ACC112 (cell line): ENCODE measurements at regions not wholly inside any gene's neighbourhood (a gene's known extent, or its start where the extent isn't known, plus 50 kb on each side); places are given as distances from the start of the nearest gene placed in this dataset.
A peak's percentile ranks its signal among the peaks of the same experiment; 100 is the strongest.
"Not testable (repeated sequence)": the region's sequence is repeated elsewhere in the genome, so short reads cannot be mapped to it uniquely, and the experiment has no call there.

Source experiments
- H2AFZ ChIP-seq: fragments of 200-600 bp; sonication (generic); one replicate; pipeline ENCODE4 v1.6.0; 2017; ENCODE audit warnings: antibody characterized with exemption, low read length; ENCODE audit not compliant: unreplicated experiment
- H3K27ac ChIP-seq: fragments of 200-600 bp; sonication (generic); 2 replicates; pipeline ENCODE4 v1.5.1; 2014; ENCODE audit warnings: low read depth, mild to moderate bottlenecking, antibody characterized with exemption, low read length, moderate library complexity
- H3K27me3 ChIP-seq: fragments of 200-600 bp; sonication (generic); 2 replicates; pipeline ENCODE4 v1.6.1; 2014; ENCODE audit warnings: mild to moderate bottlenecking, antibody characterized with exemption, low read length, moderate library complexity, mixed read lengths; ENCODE audit not compliant: insufficient read depth
- H3K36me3 ChIP-seq: fragments of 200-600 bp; sonication (generic); 2 replicates; pipeline ENCODE4 v1.6.1; 2016; ENCODE audit warnings: mild to moderate bottlenecking, antibody characterized with exemption, low read length, moderate library complexity, mixed read lengths; ENCODE audit not compliant: insufficient read depth
- H3K4me1 ChIP-seq: fragments of 200-600 bp; sonication (generic); one replicate; pipeline ENCODE4 v1.6.1; 2016; ENCODE audit warnings: low read length, mixed read lengths; ENCODE audit not compliant: insufficient read depth, unreplicated experiment, control insufficient read depth
- H3K4me3 ChIP-seq: fragments of 200-600 bp; sonication (generic); 2 replicates; pipeline ENCODE4 v1.5.1; 2014; ENCODE audit warnings: mild to moderate bottlenecking, low read depth, low read length
- H3K79me2 ChIP-seq: fragments of 200-600 bp; sonication (generic); one replicate; pipeline ENCODE4 v1.6.0; 2016; ENCODE audit warnings: low read length; ENCODE audit not compliant: control insufficient read depth, unreplicated experiment, insufficient read depth

DNA sequence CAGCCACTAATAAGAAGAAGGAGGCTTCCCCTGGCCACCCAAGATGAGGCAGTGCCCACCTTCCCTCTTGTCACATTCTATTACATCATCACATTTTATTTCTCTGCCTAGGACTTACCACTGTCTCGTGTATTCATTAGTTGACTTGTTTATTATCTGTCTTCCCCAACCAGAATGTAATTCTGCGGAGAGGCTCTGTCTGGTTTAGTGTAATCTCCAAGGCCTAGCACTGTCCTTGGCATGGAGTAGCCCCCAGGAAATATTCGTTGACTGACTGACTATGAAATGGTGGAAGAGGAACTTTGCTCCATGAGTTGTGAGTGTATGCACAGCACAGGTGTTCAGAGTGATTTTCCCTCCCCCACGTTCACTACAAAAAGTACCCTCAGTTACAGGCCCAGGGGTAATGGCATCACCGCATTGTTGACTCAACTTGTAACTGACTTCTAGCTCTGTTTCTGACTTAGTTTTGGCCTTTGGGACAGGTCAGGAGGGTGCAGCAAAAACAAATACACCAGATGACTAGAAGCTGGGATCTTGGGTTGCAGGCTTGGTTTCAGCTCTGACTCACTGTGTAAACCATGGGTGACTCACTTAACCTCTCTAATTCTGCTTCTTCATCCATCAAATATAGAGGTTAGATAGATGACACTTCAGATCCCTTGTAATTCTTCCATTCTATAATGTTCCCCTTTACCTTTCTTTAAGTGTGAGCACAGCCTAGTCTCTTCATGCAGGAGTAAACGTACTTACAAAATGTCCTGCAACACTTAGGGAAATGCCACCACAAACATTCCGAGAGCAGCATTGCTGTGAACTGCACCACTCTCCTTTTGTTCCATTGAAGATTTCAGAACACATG, 229.7 kb downstream of the KCNRG start:
- Histone ChIP-seq H3K27ac (peak overlapping the region; percentile 35; the same call in 1 of the 2 replicates), H3K79me2 (no peaks in the 10 kb centered on the region), H3K27me3 (no peaks in the 10 kb centered on the region), H3K4me3 (no peak overlapping the region), H3K4me1 (peaks cover 15% of the 10 kb centered on the region), H2AFZ (no peak overlapping the region), H3K36me3 (no peaks in the 10 kb centered on the region)

- Histone ChIP-seq H3K36me3 (no peaks in the 10 kb centered on the region), H3K79me2 (no peaks in the 10 kb centered on the region), H3K27ac (no peak overlapping the region), H3K4me1 (peaks cover 15% of the 10 kb centered on the region), H3K27me3 (no peaks in the 10 kb centered on the region), H3K4me3 (no peak overlapping the region), H2AFZ (no peak overlapping the region)
These were observed 232.0 kb downstream of the KCNRG start for GRCh38 chr13:50247223-50247622.

- no peak overlapping the region for H3K4me3 ChIP-seq
- no peak overlapping the region for H2AFZ ChIP-seq
- no peak overlapping the region for H3K27ac ChIP-seq
These were observed 233.4 kb downstream of the KCNRG start for GRCh38 chr13:50248516-50249143.

GRCh38 chr13:50249144-50249521, 233.9 kb downstream of the KCNRG start:
- H2AFZ ChIP-seq, result no peak overlapping the region
- no peak overlapping the region for H3K27ac ChIP-seq
- H3K27me3 ChIP-seq, result no peaks in the 10 kb centered on the region

More at GRCh38 chr13:50248516-50249143, 233.4 kb downstream of the KCNRG start:
- no peaks in the 10 kb centered on the region for H3K79me2 ChIP-seq
- H3K36me3 ChIP-seq, result no peaks in the 10 kb centered on the region
- H3K4me1 ChIP-seq, result peaks cover 15% of the 10 kb centered on the region
- no peaks in the 10 kb centered on the region for H3K27me3 ChIP-seq

GRCh38 chr13:50250401-50250800, 235.2 kb downstream of the KCNRG start:
- no peak overlapping the region for H3K4me3 ChIP-seq
- H3K36me3 ChIP-seq, result no peaks in the 10 kb centered on the region
- no peaks in the 10 kb centered on the region for H3K79me2 ChIP-seq
- H2AFZ ChIP-seq, result no peak overlapping the region
- no peak overlapping the region for H3K27ac ChIP-seq
- H3K4me1 ChIP-seq, result peaks cover 3% of the 10 kb centered on the region
- H3K27me3 ChIP-seq, result no peaks in the 10 kb centered on the region

More at GRCh38 chr13:50249144-50249521, 233.9 kb downstream of the KCNRG start:
- H3K4me1 ChIP-seq, result peaks cover 13% of the 10 kb centered on the region
- H3K36me3 ChIP-seq, result no peaks in the 10 kb centered on the region
- no peaks in the 10 kb centered on the region for H3K79me2 ChIP-seq
- H3K4me3 ChIP-seq, result no peak overlapping the region

DNA sequence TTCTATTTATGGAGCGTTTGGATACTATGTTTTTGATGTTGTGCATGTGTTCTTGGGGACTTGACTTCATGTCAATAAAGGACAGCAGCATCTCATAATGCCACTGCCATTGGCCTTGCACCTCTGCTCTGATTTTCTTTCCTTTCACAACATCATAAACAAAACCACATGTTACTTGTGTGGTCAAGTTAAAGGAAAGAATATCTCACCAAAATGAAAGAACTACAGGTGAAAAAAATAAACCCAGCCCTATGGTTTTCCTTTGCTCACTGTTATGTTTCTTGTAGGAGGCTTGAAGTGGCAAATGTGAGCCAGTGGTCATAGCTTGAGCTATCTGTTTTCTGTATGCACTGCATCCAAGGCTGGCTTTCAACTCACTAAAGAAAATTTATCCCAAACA, 240.4 kb downstream of the KCNRG start:
- Histone ChIP-seq H3K27ac (no peak overlapping the region), H3K4me3 (no peak overlapping the region), H2AFZ (no peak overlapping the region), H3K27me3 (no peaks in the 10 kb centered on the region), H3K4me1 (no peaks in the 10 kb centered on the region), H3K79me2 (no peaks in the 10 kb centered on the region), H3K36me3 (no peaks in the 10 kb centered on the region)

DNA sequence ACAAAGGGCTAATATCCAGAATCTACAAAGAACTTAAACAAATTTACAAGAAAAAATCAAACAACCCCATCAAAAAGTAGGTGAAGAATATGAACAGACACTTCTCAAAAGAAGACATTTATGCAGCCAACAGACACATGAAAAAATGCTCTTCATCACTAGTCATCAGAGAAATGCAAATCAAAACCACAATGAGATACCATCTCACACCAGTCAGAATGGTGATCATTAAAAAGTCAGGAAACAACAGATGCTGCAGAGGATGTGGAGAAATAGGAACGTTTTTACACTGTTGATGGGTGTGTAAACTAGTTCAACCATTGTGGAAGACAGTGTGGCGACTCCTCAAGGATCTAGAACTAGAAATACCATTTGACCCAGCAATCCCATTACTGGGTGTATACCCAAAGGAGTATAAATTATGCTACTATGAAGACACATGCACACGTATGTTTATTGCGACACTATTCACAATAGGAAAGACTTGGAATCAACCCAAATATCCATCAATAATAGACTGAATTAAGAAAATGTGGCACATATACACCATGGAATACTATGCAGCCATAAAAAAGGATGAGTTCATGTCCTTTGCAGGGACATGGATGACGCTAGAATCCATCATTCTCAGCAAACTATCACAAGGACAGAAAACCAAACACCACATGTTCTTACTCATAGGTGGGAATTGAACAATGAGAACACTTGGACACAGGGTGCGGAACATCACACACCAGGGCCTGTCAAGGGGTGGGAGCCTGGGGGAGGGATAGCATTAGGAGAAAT, 241.5 kb downstream of the KCNRG start:
- H3K4me3 ChIP-seq, H3K4me1 ChIP-seq, H3K27me3 ChIP-seq, H3K27ac ChIP-seq, H2AFZ ChIP-seq, H3K79me2 ChIP-seq, H3K36me3 ChIP-seq: not testable (repeated sequence)

DNA sequence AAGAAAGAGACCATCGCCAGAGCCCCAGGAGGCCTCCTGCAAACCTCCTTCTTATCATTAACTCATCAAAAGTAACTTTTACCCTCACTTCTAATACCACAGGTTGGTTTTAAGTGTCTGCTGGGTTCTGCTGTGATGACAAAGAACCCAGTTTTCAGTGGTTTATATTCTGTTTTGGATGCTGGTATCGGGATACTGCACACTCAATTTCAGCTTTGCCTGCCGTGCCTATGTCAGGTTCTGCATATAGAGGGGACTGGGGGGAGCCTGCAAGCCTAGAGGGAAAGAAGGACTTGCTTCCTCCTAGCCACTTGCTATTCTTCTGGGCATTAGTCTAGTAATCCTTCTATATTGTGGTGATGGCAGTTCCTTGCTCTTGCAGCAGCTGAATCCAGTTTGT, 242.4 kb downstream of the KCNRG start:
- Histone ChIP-seq H3K4me3 (no peak overlapping the region), H3K79me2 (no peaks in the 10 kb centered on the region), H3K27me3 (no peaks in the 10 kb centered on the region), H3K4me1 (no peaks in the 10 kb centered on the region), H3K36me3 (no peaks in the 10 kb centered on the region), H2AFZ (no peak overlapping the region), H3K27ac (no peak overlapping the region)

- Histone ChIP-seq H3K27ac (no peak overlapping the region), H3K27me3 (no peaks in the 10 kb centered on the region), H3K4me1 (no peaks in the 10 kb centered on the region), H3K79me2 (no peaks in the 10 kb centered on the region), H3K4me3 (no peak overlapping the region), H2AFZ (no peak overlapping the region), H3K36me3 (no peaks in the 10 kb centered on the region)
These were observed 246.1 kb downstream of the KCNRG start for GRCh38 chr13:50261130-50261901.

DNA sequence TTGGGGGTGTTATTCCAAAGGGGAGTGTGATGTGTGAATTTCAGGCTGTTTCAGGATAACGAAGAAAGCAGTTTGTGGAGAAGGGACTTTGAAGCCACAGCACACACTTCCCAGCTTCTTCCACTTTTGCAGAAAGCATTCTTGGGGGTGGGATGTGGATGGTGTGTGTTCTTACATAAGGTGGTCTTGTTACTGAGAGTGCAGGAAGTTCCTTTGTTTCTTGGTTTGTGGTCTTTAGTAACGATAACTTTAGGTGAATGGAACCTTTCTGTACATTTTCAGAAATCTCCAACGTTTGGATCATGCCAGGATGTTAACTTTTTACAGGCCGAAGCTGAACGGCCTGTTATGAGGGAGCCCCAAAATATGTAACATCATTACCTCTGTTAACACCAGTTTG, 251.8 kb downstream of the KCNRG start:
- no peaks in the 10 kb centered on the region for H3K27me3 ChIP-seq
- no peak overlapping the region for H3K4me3 ChIP-seq
- peaks cover 6% of the 10 kb centered on the region for H3K4me1 ChIP-seq
- H3K27ac ChIP-seq, result no peak overlapping the region
- no peak overlapping the region for H2AFZ ChIP-seq
- H3K36me3 ChIP-seq, result no peaks in the 10 kb centered on the region
- H3K79me2 ChIP-seq, result no peaks in the 10 kb centered on the region
